HEK293 (cell line): ENCODE measurements at regions not wholly inside any gene's neighbourhood (a gene's known extent, or its start where the extent isn't known, plus 50 kb on each side); places are given as distances from the start of the nearest gene placed in this dataset.

Source experiments
- INSM2 ChIP-seq: fragments of 450-650 bp; formaldehyde crosslinking; IDR thresholded peaks from 2 replicates; pipeline ENCODE4 v1.5.1; 2016; ENCODE audit warnings: missing biosample characterization, missing genetic modification characterization
- ZNF629 ChIP-seq: fragments of 450-650 bp; formaldehyde crosslinking; IDR thresholded peaks from 2 replicates; pipeline ENCODE4 v1.5.1; 2017; ENCODE audit warnings: missing biosample characterization, missing genetic modification characterization
- TF ChIP-seq, protein P1 (sequence below): fragments of 450-650 bp; formaldehyde crosslinking; IDR thresholded peaks from 2 replicates; pipeline ENCODE4 v1.5.1; 2017; ENCODE audit warnings: missing biosample characterization, missing genetic modification characterization
- TF ChIP-seq, protein P2 (sequence below): fragments of 450-650 bp; formaldehyde crosslinking; IDR thresholded peaks from 2 replicates; pipeline ENCODE4 v1.5.1; 2016; ENCODE audit warnings: missing biosample characterization, missing genetic modification characterization
- TF ChIP-seq, protein P3 (sequence below): fragments of 450-650 bp; formaldehyde crosslinking; IDR thresholded peaks from 2 replicates; pipeline ENCODE4 v1.5.1; 2016; ENCODE audit warnings: missing biosample characterization, missing genetic modification characterization

GRCh38 chr10:128657548-128657947 is 531.3 kb upstream of the MKI67 start:
- TF ChIP-seq, protein P1, sequence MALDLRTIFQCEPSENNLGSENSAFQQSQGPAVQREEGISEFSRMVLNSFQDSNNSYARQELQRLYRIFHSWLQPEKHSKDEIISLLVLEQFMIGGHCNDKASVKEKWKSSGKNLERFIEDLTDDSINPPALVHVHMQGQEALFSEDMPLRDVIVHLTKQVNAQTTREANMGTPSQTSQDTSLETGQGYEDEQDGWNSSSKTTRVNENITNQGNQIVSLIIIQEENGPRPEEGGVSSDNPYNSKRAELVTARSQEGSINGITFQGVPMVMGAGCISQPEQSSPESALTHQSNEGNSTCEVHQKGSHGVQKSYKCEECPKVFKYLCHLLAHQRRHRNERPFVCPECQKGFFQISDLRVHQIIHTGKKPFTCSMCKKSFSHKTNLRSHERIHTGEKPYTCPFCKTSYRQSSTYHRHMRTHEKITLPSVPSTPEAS, result no peak
- TF ChIP-seq INSM2 (no peak), ZNF629 (tag by site-specific recombination) (no peak)
- TF ChIP-seq, protein P2, sequence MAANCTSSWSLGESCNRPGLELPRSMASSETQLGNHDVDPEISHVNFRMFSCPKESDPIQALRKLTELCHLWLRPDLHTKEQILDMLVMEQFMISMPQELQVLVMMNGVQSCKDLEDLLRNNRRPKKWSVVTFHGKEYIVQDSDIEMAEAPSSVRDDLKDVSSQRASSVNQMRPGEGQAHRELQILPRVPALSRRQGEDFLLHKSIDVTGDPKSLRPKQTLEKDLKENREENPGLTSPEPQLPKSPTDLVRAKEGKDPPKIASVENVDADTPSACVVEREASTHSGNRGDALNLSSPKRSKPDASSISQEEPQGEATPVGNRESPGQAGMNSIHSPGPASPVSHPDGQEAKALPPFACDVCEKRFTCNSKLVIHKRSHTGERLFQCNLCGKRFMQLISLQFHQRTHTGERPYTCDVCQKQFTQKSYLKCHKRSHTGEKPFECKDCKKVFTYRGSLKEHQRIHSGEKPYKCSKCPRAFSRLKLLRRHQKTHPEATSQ, result no peak
- TF ChIP-seq, protein P3, sequence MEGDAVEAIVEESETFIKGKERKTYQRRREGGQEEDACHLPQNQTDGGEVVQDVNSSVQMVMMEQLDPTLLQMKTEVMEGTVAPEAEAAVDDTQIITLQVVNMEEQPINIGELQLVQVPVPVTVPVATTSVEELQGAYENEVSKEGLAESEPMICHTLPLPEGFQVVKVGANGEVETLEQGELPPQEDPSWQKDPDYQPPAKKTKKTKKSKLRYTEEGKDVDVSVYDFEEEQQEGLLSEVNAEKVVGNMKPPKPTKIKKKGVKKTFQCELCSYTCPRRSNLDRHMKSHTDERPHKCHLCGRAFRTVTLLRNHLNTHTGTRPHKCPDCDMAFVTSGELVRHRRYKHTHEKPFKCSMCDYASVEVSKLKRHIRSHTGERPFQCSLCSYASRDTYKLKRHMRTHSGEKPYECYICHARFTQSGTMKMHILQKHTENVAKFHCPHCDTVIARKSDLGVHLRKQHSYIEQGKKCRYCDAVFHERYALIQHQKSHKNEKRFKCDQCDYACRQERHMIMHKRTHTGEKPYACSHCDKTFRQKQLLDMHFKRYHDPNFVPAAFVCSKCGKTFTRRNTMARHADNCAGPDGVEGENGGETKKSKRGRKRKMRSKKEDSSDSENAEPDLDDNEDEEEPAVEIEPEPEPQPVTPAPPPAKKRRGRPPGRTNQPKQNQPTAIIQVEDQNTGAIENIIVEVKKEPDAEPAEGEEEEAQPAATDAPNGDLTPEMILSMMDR, result no peak
